ENCODE measurements at regions not wholly inside any gene's neighbourhood (a gene's known extent, or its start where the extent isn't known, plus 50 kb on each side); places are given as distances from the start of the nearest gene placed in this dataset.
A peak's percentile ranks its signal among the peaks of the same experiment; 100 is the strongest.

- Histone ChIP-seq H3K4me3 (replicated peaks; ENCODE audit: insufficient read depth, low read length) (no peak overlapping the region), H3K27me3 (ENCODE audit: insufficient read depth, poor library complexity, severe bottlenecking) (peaks cover 13% of the 10 kb centered on the region), H3K27ac (replicated peaks) (no peak overlapping the region)
- DNase-seq (ENCODE audit: low read depth in 1 of 2, low spot score in 1 of 2), result no peak
- TF ChIP-seq REST (IDR thresholded peaks at IDR 0.05; ENCODE audit: insufficient replicate concordance, low read depth) (no peak), SPI1 (IDR thresholded peaks at IDR 0.05; ENCODE audit: borderline replicate concordance, low read depth) (no peak), POLR2AphosphoS5 (IDR thresholded peaks at IDR 0.05; ENCODE audit: low read depth) (no peak), CTCF (IDR thresholded peaks at IDR 0.05; ENCODE audit: insufficient read depth, low read length) (no peak), GABPA (IDR thresholded peaks at IDR 0.05; ENCODE audit: low read depth) (no peak)
These were observed 87.1 kb upstream of the FOXN3 start for GRCh38 chr14:89504091-89504490.

GRCh38 chr14:89503431-89503996 lies 86.5 kb upstream of the FOXN3 start:
- H3K27me3 ChIP-seq (ENCODE audit: insufficient read depth, poor library complexity, severe bottlenecking), result peaks cover 13% of the 10 kb centered on the region
- no peak overlapping the region for H3K4me3 ChIP-seq (replicated peaks; ENCODE audit: insufficient read depth, low read length)
- TF ChIP-seq SPI1 (IDR thresholded peaks at IDR 0.05; ENCODE audit: borderline replicate concordance, low read depth) (peak; percentile 73; the same call in 1 of the 2 replicates), CTCF (IDR thresholded peaks at IDR 0.05; ENCODE audit: insufficient read depth, low read length) (no peak)
- no peak overlapping the region for H3K27ac ChIP-seq (replicated peaks)
- DNase-seq (ENCODE audit: low read depth in 1 of 2, low spot score in 1 of 2), result no peak

- H3K27me3 ChIP-seq (ENCODE audit: insufficient read depth, poor library complexity, severe bottlenecking), result peaks cover 12% of the 10 kb centered on the region
- H3K27ac ChIP-seq (replicated peaks), result no peak overlapping the region
- no peak for TF ChIP-seq CTCF (IDR thresholded peaks at IDR 0.05; ENCODE audit: insufficient read depth, low read length)
- no peak for TF ChIP-seq POLR2AphosphoS5 (IDR thresholded peaks at IDR 0.05; ENCODE audit: low read depth)
- no peak for TF ChIP-seq GABPA (IDR thresholded peaks at IDR 0.05; ENCODE audit: low read depth)
- TF ChIP-seq REST (IDR thresholded peaks at IDR 0.05; ENCODE audit: insufficient replicate concordance, low read depth), result no peak
- TF ChIP-seq SPI1 (IDR thresholded peaks at IDR 0.05; ENCODE audit: borderline replicate concordance, low read depth), result no peak
- no peak for DNase-seq (ENCODE audit: low read depth in 1 of 2, low spot score in 1 of 2)
- H3K4me3 ChIP-seq (replicated peaks; ENCODE audit: insufficient read depth, low read length), result no peak overlapping the region
These were observed 85.9 kb upstream of the FOXN3 start for GRCh38 chr14:89502966-89503365.

- Histone ChIP-seq H3K27ac (replicated peaks) (no peak overlapping the region), H3K27me3 (ENCODE audit: insufficient read depth, poor library complexity, severe bottlenecking) (peaks cover 12% of the 10 kb centered on the region), H3K4me3 (replicated peaks; ENCODE audit: insufficient read depth, low read length) (no peak overlapping the region)
- TF ChIP-seq SPI1 (IDR thresholded peaks at IDR 0.05; ENCODE audit: borderline replicate concordance, low read depth) (no peak), GABPA (IDR thresholded peaks at IDR 0.05; ENCODE audit: low read depth) (no peak), CTCF (IDR thresholded peaks at IDR 0.05; ENCODE audit: insufficient read depth, low read length) (no peak), REST (IDR thresholded peaks at IDR 0.05; ENCODE audit: insufficient replicate concordance, low read depth) (no peak), POLR2AphosphoS5 (IDR thresholded peaks at IDR 0.05; ENCODE audit: low read depth) (no peak)
- no peak for DNase-seq (ENCODE audit: low read depth in 1 of 2, low spot score in 1 of 2)
These were observed 84.3 kb upstream of the FOXN3 start for GRCh38 chr14:89501381-89501780.
